Mesendoderm (in vitro differentiated cells): ENCODE measurements at regions not wholly inside any gene's neighbourhood (a gene's known extent, or its start where the extent isn't known, plus 50 kb on each side); places are given as distances from the start of the nearest gene placed in this dataset.

ENCODE experiments used
- DNase-seq: peaks from one replicate; pipeline ENCODE4 v3.0.0; 2013
- H2AK5ac ChIP-seq: 2 replicates; pipeline ENCODE4 v1.6.1; 2013; ENCODE audit warnings: low read length, inconsistent platforms
- H2BK120ac ChIP-seq: 2 replicates; pipeline ENCODE4 v1.6.1; 2013; ENCODE audit warnings: low read depth, mild to moderate bottlenecking, low read length, moderate library complexity, mixed read lengths
- H2BK15ac ChIP-seq: replicated peaks from 2 replicates; pipeline ENCODE4 v1.6.1; 2013; ENCODE audit warnings: low read depth, mild to moderate bottlenecking, moderate library complexity
- H2BK5ac ChIP-seq: 2 replicates; pipeline ENCODE4 v1.6.1; 2013; ENCODE audit warnings: low read length, inconsistent platforms
- H3K18ac ChIP-seq: 2 replicates; pipeline ENCODE4 v1.6.1; 2013; ENCODE audit warnings: mild to moderate bottlenecking, low read length, mixed read lengths
- H3K23ac ChIP-seq: one replicate; pipeline ENCODE4 v1.6.1; 2013; ENCODE audit warnings: low read length
- H3K27ac ChIP-seq: 2 replicates; pipeline ENCODE4 v1.5.1; 2013; ENCODE audit warnings: low read depth, mild to moderate bottlenecking, inconsistent platforms, low read length, moderate library complexity
- H3K27me3 ChIP-seq: 2 replicates; pipeline ENCODE4 v1.6.1; 2013; ENCODE audit warnings: low read length, control low read depth, mild to moderate bottlenecking, inconsistent platforms; ENCODE audit not compliant: insufficient read depth, poor library complexity
- H3K36me3 ChIP-seq: 2 replicates; pipeline ENCODE4 v1.6.1; 2013; ENCODE audit warnings: low read length, inconsistent platforms; ENCODE audit not compliant: control insufficient read depth, insufficient read depth
- H3K4ac ChIP-seq: one replicate; pipeline ENCODE4 v1.6.1; 2013; ENCODE audit warnings: low read depth, mild to moderate bottlenecking, low read length, moderate library complexity
- H3K4me1 ChIP-seq: 2 replicates; pipeline ENCODE4 v1.6.1; 2013; ENCODE audit warnings: low read depth, low read length, inconsistent platforms; ENCODE audit not compliant: control insufficient read depth
- H3K4me2 ChIP-seq: 2 replicates; pipeline ENCODE4 v1.6.1; 2013; ENCODE audit warnings: low read length
- H3K4me3 ChIP-seq: 2 replicates; pipeline ENCODE4 v1.5.1; 2013; ENCODE audit warnings: mild to moderate bottlenecking, low read length
- H3K56ac ChIP-seq: one replicate; pipeline ENCODE4 v1.6.1; 2013; ENCODE audit warnings: low read length
- H3K79me1 ChIP-seq: 2 replicates; pipeline ENCODE4 v1.6.1; 2013; ENCODE audit warnings: low read length, inconsistent platforms
- H3K79me2 ChIP-seq: 2 replicates; pipeline ENCODE4 v1.6.1; 2013; ENCODE audit warnings: mild to moderate bottlenecking, low read length; ENCODE audit not compliant: control insufficient read depth, insufficient read depth
- H3K9ac ChIP-seq: 2 replicates; pipeline ENCODE4 v1.6.1; 2013; ENCODE audit warnings: low read length, inconsistent platforms
- H4K5ac ChIP-seq: one replicate; pipeline ENCODE4 v1.6.1; 2013; ENCODE audit warnings: low read length
- H4K8ac ChIP-seq: one replicate; pipeline ENCODE4 v1.6.1; 2013; ENCODE audit warnings: low read depth, mild to moderate bottlenecking, control low read depth, low read length, moderate library complexity
- WGBS: extraction: QIAGEN DNeasy Blood & Tissue Kit; methylation state at CpG from one replicate; pipeline ENCODE4 v1.1.7; 2013; ENCODE audit warnings: low lambda C conversion rate, missing lambda C conversion rate; ENCODE audit not compliant: insufficient coverage; ENCODE audit errors: extremely low coverage; 5-methylcytosine and 5-hydroxymethylcytosine counted together

GRCh38 chr13:106635616-106636015 is 67.7 kb upstream of the ARGLU1 start:
- Histone ChIP-seq H3K9ac (no peak overlapping the region), H3K27me3 (no peaks in the 10 kb centered on the region), H3K79me1 (no peaks in the 10 kb centered on the region), H4K5ac (no peak overlapping the region), H3K27ac (no peak overlapping the region), H3K4me2 (no peak overlapping the region), H3K4ac (no peak overlapping the region), H3K56ac (no peak overlapping the region), H3K23ac (no peak overlapping the region), H3K4me3 (no peak overlapping the region), H2AK5ac (no peak overlapping the region), H2BK120ac (no peak overlapping the region), H3K36me3 (no peaks in the 10 kb centered on the region), H3K4me1 (no peaks in the 10 kb centered on the region), H2BK5ac (no peak overlapping the region), H3K18ac (no peak overlapping the region), H4K8ac (no peak overlapping the region), H3K79me2 (no peaks in the 10 kb centered on the region), H2BK15ac (no peak overlapping the region)
- WGBS, result no CpG with 5 or more reads among the region's 9 CpGs
- no peak for DNase-seq

- no peak overlapping the region for H2AK5ac ChIP-seq
- no peak overlapping the region for H4K5ac ChIP-seq
- H2BK5ac ChIP-seq, result no peak overlapping the region
- WGBS, result no CpG with 5 or more reads among the region's 5 CpGs
- H3K36me3 ChIP-seq, result no peaks in the 10 kb centered on the region
- H3K23ac ChIP-seq, result no peak overlapping the region
- H3K27me3 ChIP-seq, result no peaks in the 10 kb centered on the region
- no peak overlapping the region for H3K27ac ChIP-seq
- H4K8ac ChIP-seq, result no peak overlapping the region
- H3K56ac ChIP-seq, result no peak overlapping the region
- H3K79me1 ChIP-seq, result no peaks in the 10 kb centered on the region
- H2BK15ac ChIP-seq, result no peak overlapping the region
- H2BK120ac ChIP-seq, result no peak overlapping the region
- H3K9ac ChIP-seq, result no peak overlapping the region
- H3K79me2 ChIP-seq, result no peaks in the 10 kb centered on the region
- H3K4me3 ChIP-seq, result no peak overlapping the region
- H3K18ac ChIP-seq, result no peak overlapping the region
- H3K4ac ChIP-seq, result no peak overlapping the region
- no peaks in the 10 kb centered on the region for H3K4me1 ChIP-seq
- no peak for DNase-seq
- no peak overlapping the region for H3K4me2 ChIP-seq
Observed at GRCh38 chr13:106633321-106633720, 65.4 kb upstream of the ARGLU1 start.

DNA sequence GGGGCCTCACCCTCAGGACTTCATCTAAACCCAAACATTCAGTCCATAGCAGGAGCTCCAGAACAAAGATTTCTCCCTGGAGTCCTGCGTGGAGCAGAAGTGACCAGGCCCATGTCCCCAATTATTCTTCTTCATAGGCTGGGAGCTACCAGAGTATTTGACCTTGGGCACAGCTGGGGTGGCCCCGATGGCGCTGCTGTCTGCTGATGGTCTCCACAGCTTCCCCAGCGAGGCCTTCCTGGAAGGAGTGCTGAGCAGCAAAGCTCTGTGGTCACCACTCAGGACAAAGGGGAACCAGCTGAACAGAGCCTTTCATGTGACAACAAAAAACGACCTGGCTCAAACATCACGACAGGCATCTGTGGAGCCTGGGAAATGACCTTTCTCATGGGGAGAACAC is 62.7 kb upstream of the ARGLU1 start:
- Histone ChIP-seq H3K4me2 (no peak overlapping the region), H3K4me1 (peaks cover 2% of the 10 kb centered on the region), H3K4me3 (no peak overlapping the region), H2BK5ac (no peak overlapping the region), H3K79me2 (no peaks in the 10 kb centered on the region), H4K8ac (no peak overlapping the region), H3K79me1 (no peaks in the 10 kb centered on the region), H3K36me3 (no peaks in the 10 kb centered on the region), H3K4ac (peak overlapping the region; percentile 82), H4K5ac (no peak overlapping the region), H3K9ac (no peak overlapping the region), H2BK120ac (no peak overlapping the region), H3K23ac (no peak overlapping the region), H3K27ac (no peak overlapping the region), H2AK5ac (no peak overlapping the region), H3K56ac (no peak overlapping the region), H3K27me3 (no peaks in the 10 kb centered on the region), H2BK15ac (no peak overlapping the region), H3K18ac (no peak overlapping the region)
- WGBS, result no CpG with 5 or more reads among the region's 6 CpGs
- no peak for DNase-seq

GRCh38 chr13:106630162-106630561 is 62.2 kb upstream of the ARGLU1 start:
- no CpG with 5 or more reads among the region's 5 CpGs for WGBS
- H3K27ac ChIP-seq, result no peak overlapping the region

DNA sequence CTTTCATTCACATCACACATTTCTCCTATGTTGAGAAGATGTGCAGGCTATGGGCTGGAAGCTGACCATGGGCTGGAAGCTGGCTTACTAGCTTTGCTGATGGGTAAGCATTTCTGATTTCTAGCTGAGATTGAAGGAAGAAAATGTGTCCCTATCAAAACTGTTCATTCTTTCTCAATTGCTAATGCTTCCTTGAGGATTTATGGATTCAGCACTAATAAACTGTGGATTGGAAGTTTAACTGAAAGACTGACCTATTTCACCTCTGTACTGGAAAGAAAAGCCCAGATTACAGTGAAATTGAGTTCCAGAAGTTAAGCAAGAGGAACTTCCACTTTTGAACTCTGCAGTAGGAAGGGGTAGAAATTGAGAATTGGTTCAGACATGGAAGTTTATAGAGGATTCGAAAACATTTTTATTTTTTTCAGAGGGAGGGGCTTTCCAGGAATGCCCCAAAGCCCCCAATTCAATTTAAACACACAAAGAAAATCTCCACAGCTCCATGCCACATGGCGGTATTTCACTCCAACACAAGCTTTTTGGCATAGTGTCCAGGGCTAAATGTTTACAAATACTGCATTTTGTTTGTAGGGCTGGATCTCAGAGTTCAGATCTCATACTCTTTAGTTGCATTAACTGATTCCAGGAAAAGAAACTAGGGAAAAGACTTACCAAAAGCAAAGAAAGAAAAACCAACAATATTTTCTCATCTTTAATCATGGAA is 61.2 kb upstream of the ARGLU1 start:
- Histone ChIP-seq H2BK15ac (no peak overlapping the region), H3K27ac (no peak overlapping the region), H3K4me3 (no peak overlapping the region), H3K27me3 (no peaks in the 10 kb centered on the region), H4K5ac (no peak overlapping the region), H3K56ac (no peak overlapping the region), H3K18ac (no peak overlapping the region), H3K4me2 (no peak overlapping the region), H3K4me1 (peaks cover 5% of the 10 kb centered on the region), H3K79me1 (no peaks in the 10 kb centered on the region), H3K23ac (no peak overlapping the region), H2BK5ac (no peak overlapping the region), H2AK5ac (no peak overlapping the region), H3K9ac (no peak overlapping the region), H4K8ac (no peak overlapping the region), H3K36me3 (no peaks in the 10 kb centered on the region), H2BK120ac (no peak overlapping the region), H3K79me2 (no peaks in the 10 kb centered on the region), H3K4ac (no peak overlapping the region)
- DNase-seq, result no peak
- WGBS, result no CpG with 5 or more reads among the region's 2 CpGs

More at GRCh38 chr13:106630162-106630561, 62.2 kb upstream of the ARGLU1 start:
- Histone ChIP-seq H2AK5ac (no peak overlapping the region), H3K23ac (peak overlapping the region; percentile 10), H3K18ac (no peak overlapping the region), H3K56ac (no peak overlapping the region), H2BK15ac (no peak overlapping the region), H4K5ac (no peak overlapping the region), H3K79me2 (no peaks in the 10 kb centered on the region), H3K36me3 (no peaks in the 10 kb centered on the region), H3K79me1 (no peaks in the 10 kb centered on the region), H3K27me3 (no peaks in the 10 kb centered on the region), H3K4me1 (peaks cover 5% of the 10 kb centered on the region), H3K4me3 (no peak overlapping the region), H2BK5ac (no peak overlapping the region), H3K4me2 (no peak overlapping the region), H4K8ac (no peak overlapping the region), H3K4ac (no peak overlapping the region), H2BK120ac (no peak overlapping the region), H3K9ac (no peak overlapping the region)
- peak; percentile 52 for DNase-seq

- H2AK5ac ChIP-seq, result no peak overlapping the region
- no peaks in the 10 kb centered on the region for H3K27me3 ChIP-seq
- no peak overlapping the region for H3K9ac ChIP-seq
- H3K56ac ChIP-seq, result no peak overlapping the region
- no peak overlapping the region for H3K4me2 ChIP-seq
- H3K4me1 ChIP-seq, result peaks cover 5% of the 10 kb centered on the region
- H2BK5ac ChIP-seq, result no peak overlapping the region
- H2BK120ac ChIP-seq, result no peak overlapping the region
- no peaks in the 10 kb centered on the region for H3K79me2 ChIP-seq
- no peak overlapping the region for H3K4me3 ChIP-seq
- H4K5ac ChIP-seq, result no peak overlapping the region
- H2BK15ac ChIP-seq, result no peak overlapping the region
- H3K36me3 ChIP-seq, result no peaks in the 10 kb centered on the region
- no peak overlapping the region for H3K18ac ChIP-seq
- no peak overlapping the region for H3K4ac ChIP-seq
- H4K8ac ChIP-seq, result no peak overlapping the region
- no peak overlapping the region for H3K27ac ChIP-seq
- H3K79me1 ChIP-seq, result no peaks in the 10 kb centered on the region
- DNase-seq, result no peak
- no peak overlapping the region for H3K23ac ChIP-seq
Observed at GRCh38 chr13:106626473-106626872, 58.5 kb upstream of the ARGLU1 start.
